GM12878 (cell line): ENCODE measurements at regions not wholly inside any gene's neighbourhood (a gene's known extent, or its start where the extent isn't known, plus 50 kb on each side); places are given as distances from the start of the nearest gene placed in this dataset.

Experiments used
- CEBPB ChIP-seq, 2 experiments: fragments of 150-350 bp in 1 of 2; IDR thresholded peaks; 2 replicates each; pipeline ENCODE4 v1.6.1; 2012 to 2014; ENCODE audit warnings: low read depth in 2 of 2, low read length in 2 of 2, borderline replicate concordance in 1 of 2, inconsistent platforms in 1 of 2
- EP300 ChIP-seq, 2 experiments: fragments of 150-350 bp in 1 of 2; IDR thresholded peaks; 2 replicates each; pipeline ENCODE4 v1.6.1; 2011 to 2012; ENCODE audit warnings: low read depth in 2 of 2, low read length in 2 of 2, borderline replicate concordance in 1 of 2, improper control_type of control experiment in 1 of 2, inconsistent platforms in 1 of 2; ENCODE audit not compliant: control insufficient read depth in 1 of 2
- FOS ChIP-seq: IDR thresholded peaks from 3 replicates; pipeline ENCODE4 v1.6.1; 2011; ENCODE audit warnings: borderline replicate concordance; ENCODE audit not compliant: insufficient read length; ENCODE audit errors: extremely low read depth
- GABPA ChIP-seq: IDR thresholded peaks from 2 replicates; pipeline ENCODE4 v1.6.1; 2014; ENCODE audit warnings: antibody characterized with exemption, low read depth, mild to moderate bottlenecking, inconsistent platforms
- MEF2A ChIP-seq: IDR thresholded peaks from 2 replicates; pipeline ENCODE4 v1.6.1; 2011; ENCODE audit warnings: low read depth, mild to moderate bottlenecking, low read length, moderate library complexity; ENCODE audit not compliant: insufficient read depth
- MTA3 ChIP-seq: IDR thresholded peaks from 2 replicates; pipeline ENCODE4 v1.6.1; 2012; ENCODE audit warnings: low read length, inconsistent platforms, borderline replicate concordance
- NFYA ChIP-seq: IDR thresholded peaks from 2 replicates; pipeline ENCODE4 v1.6.1; 2011; ENCODE audit warnings: low read depth, mild to moderate bottlenecking, low read length, improper control_type of control experiment, borderline replicate concordance
- NR2C1 ChIP-seq: fragments of 450-650 bp; IDR thresholded peaks from 2 replicates; pipeline ENCODE4 v1.6.1; 2017; ENCODE audit warnings: antibody characterized with exemption, mild to moderate bottlenecking, moderate library complexity
- POLR2A ChIP-seq: IDR thresholded peaks from 2 replicates; pipeline ENCODE4 v1.6.1; 2011; ENCODE audit warnings: low read depth, mild to moderate bottlenecking, low read length
- ZNF274 ChIP-seq: IDR thresholded peaks from one replicate; pipeline ENCODE4 v1.8.0; 2011; ENCODE audit not compliant: insufficient read length, insufficient read depth
- TF ChIP-seq, protein P1 (sequence below), 3 experiments: IDR thresholded peaks in 2 of 3; conservative IDR thresholded peaks in 1 of 3; 2 replicates each; pipeline ENCODE4 v1.5.1; 2011; ENCODE audit warnings: low read depth in 3 of 3, low read length in 3 of 3, mild to moderate bottlenecking in 3 of 3, control low read depth in 2 of 3, moderate library complexity in 2 of 3, inconsistent platforms in 1 of 3, mixed read lengths in 1 of 3; ENCODE audit not compliant: control insufficient read depth in 2 of 3, insufficient read depth in 1 of 3; ENCODE audit errors: extremely low read depth in 1 of 3
- TF ChIP-seq, protein P2 (sequence below): IDR thresholded peaks from 2 replicates; pipeline ENCODE4 v1.6.1; 2012; ENCODE audit warnings: mild to moderate bottlenecking, low read depth, low read length
- TF ChIP-seq, protein P3 (sequence below): fragments of 450-650 bp; IDR thresholded peaks from 2 replicates; pipeline ENCODE4 v1.6.1; 2016; ENCODE audit warnings: mild to moderate bottlenecking, moderate library complexity, borderline replicate concordance
- TF ChIP-seq, protein P4 (sequence below): fragments of 450-650 bp; formaldehyde crosslinking; IDR thresholded peaks from 2 replicates; pipeline ENCODE4 v1.4.0; 2020; ENCODE audit warnings: mild to moderate bottlenecking, moderate library complexity

DNA sequence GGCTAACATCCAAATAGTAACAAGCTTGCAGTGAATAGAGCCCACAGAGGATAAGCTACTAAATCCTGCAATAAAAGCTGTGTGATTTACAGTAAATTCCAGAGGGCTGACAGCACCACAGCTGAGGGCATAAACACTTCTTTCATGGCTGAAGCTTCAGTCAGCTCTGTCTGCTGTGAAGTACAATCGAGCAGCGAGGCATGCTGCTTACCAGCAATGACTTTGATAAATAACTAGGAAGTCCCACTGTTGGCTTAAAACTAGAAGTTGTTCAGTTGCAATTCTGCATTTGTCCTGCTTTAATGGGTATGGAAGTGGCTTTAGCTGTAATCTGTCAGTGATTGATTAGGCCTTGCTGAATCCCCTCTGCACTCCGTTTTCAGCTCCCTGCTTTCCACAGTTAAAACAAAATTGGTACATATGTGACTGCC, 65.2 kb upstream of the FIGN start:
- TF ChIP-seq, protein P1, sequence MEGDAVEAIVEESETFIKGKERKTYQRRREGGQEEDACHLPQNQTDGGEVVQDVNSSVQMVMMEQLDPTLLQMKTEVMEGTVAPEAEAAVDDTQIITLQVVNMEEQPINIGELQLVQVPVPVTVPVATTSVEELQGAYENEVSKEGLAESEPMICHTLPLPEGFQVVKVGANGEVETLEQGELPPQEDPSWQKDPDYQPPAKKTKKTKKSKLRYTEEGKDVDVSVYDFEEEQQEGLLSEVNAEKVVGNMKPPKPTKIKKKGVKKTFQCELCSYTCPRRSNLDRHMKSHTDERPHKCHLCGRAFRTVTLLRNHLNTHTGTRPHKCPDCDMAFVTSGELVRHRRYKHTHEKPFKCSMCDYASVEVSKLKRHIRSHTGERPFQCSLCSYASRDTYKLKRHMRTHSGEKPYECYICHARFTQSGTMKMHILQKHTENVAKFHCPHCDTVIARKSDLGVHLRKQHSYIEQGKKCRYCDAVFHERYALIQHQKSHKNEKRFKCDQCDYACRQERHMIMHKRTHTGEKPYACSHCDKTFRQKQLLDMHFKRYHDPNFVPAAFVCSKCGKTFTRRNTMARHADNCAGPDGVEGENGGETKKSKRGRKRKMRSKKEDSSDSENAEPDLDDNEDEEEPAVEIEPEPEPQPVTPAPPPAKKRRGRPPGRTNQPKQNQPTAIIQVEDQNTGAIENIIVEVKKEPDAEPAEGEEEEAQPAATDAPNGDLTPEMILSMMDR (IDR thresholded peaks at IDR 0.05 in 2 of 3, conservative IDR thresholded peaks at IDR 0.05 in 1 of 3; ENCODE audit: control insufficient read depth in 2 of 3, extremely low read depth in 1 of 3, insufficient read depth in 1 of 3, low read depth in 3 of 3, low read length in 3 of 3): no peak
- TF ChIP-seq, protein P2, sequence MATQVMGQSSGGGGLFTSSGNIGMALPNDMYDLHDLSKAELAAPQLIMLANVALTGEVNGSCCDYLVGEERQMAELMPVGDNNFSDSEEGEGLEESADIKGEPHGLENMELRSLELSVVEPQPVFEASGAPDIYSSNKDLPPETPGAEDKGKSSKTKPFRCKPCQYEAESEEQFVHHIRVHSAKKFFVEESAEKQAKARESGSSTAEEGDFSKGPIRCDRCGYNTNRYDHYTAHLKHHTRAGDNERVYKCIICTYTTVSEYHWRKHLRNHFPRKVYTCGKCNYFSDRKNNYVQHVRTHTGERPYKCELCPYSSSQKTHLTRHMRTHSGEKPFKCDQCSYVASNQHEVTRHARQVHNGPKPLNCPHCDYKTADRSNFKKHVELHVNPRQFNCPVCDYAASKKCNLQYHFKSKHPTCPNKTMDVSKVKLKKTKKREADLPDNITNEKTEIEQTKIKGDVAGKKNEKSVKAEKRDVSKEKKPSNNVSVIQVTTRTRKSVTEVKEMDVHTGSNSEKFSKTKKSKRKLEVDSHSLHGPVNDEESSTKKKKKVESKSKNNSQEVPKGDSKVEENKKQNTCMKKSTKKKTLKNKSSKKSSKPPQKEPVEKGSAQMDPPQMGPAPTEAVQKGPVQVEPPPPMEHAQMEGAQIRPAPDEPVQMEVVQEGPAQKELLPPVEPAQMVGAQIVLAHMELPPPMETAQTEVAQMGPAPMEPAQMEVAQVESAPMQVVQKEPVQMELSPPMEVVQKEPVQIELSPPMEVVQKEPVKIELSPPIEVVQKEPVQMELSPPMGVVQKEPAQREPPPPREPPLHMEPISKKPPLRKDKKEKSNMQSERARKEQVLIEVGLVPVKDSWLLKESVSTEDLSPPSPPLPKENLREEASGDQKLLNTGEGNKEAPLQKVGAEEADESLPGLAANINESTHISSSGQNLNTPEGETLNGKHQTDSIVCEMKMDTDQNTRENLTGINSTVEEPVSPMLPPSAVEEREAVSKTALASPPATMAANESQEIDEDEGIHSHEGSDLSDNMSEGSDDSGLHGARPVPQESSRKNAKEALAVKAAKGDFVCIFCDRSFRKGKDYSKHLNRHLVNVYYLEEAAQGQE: no peak
- TF ChIP-seq EP300 (IDR thresholded peaks at IDR 0.05; ENCODE audit: borderline replicate concordance in 1 of 2, control insufficient read depth in 1 of 2, low read depth in 2 of 2, low read length in 2 of 2) (no peak), POLR2A (no peak), ZNF274 (no peak), CEBPB (IDR thresholded peaks at IDR 0.05; ENCODE audit: borderline replicate concordance in 1 of 2, low read depth in 2 of 2, low read length in 2 of 2) (no peak), MTA3 (no peak), MEF2A (no peak), NFYA (no peak), GABPA (no peak), FOS (no peak), NR2C1 (no peak)
- TF ChIP-seq, protein P3, sequence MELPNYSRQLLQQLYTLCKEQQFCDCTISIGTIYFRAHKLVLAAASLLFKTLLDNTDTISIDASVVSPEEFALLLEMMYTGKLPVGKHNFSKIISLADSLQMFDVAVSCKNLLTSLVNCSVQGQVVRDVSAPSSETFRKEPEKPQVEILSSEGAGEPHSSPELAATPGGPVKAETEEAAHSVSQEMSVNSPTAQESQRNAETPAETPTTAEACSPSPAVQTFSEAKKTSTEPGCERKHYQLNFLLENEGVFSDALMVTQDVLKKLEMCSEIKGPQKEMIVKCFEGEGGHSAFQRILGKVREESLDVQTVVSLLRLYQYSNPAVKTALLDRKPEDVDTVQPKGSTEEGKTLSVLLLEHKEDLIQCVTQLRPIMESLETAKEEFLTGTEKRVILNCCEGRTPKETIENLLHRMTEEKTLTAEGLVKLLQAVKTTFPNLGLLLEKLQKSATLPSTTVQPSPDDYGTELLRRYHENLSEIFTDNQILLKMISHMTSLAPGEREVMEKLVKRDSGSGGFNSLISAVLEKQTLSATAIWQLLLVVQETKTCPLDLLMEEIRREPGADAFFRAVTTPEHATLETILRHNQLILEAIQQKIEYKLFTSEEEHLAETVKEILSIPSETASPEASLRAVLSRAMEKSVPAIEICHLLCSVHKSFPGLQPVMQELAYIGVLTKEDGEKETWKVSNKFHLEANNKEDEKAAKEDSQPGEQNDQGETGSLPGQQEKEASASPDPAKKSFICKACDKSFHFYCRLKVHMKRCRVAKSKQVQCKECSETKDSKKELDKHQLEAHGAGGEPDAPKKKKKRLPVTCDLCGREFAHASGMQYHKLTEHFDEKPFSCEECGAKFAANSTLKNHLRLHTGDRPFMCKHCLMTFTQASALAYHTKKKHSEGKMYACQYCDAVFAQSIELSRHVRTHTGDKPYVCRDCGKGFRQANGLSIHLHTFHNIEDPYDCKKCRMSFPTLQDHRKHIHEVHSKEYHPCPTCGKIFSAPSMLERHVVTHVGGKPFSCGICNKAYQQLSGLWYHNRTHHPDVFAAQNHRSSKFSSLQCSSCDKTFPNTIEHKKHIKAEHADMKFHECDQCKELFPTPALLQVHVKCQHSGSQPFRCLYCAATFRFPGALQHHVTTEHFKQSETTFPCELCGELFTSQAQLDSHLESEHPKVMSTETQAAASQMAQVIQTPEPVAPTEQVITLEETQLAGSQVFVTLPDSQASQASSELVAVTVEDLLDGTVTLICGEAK: no peak
- TF ChIP-seq, protein P4, sequence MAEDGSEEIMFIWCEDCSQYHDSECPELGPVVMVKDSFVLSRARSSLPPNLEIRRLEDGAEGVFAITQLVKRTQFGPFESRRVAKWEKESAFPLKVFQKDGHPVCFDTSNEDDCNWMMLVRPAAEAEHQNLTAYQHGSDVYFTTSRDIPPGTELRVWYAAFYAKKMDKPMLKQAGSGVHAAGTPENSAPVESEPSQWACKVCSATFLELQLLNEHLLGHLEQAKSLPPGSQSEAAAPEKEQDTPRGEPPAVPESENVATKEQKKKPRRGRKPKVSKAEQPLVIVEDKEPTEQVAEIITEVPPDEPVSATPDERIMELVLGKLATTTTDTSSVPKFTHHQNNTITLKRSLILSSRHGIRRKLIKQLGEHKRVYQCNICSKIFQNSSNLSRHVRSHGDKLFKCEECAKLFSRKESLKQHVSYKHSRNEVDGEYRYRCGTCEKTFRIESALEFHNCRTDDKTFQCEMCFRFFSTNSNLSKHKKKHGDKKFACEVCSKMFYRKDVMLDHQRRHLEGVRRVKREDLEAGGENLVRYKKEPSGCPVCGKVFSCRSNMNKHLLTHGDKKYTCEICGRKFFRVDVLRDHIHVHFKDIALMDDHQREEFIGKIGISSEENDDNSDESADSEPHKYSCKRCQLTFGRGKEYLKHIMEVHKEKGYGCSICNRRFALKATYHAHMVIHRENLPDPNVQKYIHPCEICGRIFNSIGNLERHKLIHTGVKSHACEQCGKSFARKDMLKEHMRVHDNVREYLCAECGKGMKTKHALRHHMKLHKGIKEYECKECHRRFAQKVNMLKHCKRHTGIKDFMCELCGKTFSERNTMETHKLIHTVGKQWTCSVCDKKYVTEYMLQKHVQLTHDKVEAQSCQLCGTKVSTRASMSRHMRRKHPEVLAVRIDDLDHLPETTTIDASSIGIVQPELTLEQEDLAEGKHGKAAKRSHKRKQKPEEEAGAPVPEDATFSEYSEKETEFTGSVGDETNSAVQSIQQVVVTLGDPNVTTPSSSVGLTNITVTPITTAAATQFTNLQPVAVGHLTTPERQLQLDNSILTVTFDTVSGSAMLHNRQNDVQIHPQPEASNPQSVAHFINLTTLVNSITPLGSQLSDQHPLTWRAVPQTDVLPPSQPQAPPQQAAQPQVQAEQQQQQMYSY (CRISPR knock-in tag): no peak
